ENCODE measurements at regions not wholly inside any gene's neighbourhood (a gene's known extent, or its start where the extent isn't known, plus 50 kb on each side); places are given as distances from the start of the nearest gene placed in this dataset.

DNA sequence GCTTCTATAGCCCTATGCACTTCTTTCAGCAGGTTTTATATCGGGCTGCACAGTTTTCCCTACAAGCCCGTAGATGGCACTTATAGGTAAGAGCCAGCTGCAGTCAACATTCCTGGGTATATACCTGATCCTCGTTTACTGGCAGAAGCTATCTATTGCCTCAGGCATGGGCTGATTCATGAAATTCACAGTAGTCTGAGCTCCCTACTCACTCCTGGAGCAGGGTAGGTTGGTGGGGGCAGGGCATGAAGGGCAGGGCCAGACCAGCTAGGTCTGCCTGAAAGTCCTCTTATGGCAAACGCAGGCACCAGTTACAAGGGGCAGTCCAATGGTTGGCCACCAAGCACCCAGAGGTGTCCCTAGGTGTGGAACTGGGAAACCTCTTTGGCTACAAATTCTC, 345.8 kb downstream of the RPS29 start:
- peaks cover 8% of the 10 kb centered on the region for H3K9me3 ChIP-seq (ENCODE audit: severe bottlenecking)
- no peak overlapping the region for H3K4me3 ChIP-seq (ENCODE audit: low read depth, low read length)
- TF ChIP-seq, protein P1, sequence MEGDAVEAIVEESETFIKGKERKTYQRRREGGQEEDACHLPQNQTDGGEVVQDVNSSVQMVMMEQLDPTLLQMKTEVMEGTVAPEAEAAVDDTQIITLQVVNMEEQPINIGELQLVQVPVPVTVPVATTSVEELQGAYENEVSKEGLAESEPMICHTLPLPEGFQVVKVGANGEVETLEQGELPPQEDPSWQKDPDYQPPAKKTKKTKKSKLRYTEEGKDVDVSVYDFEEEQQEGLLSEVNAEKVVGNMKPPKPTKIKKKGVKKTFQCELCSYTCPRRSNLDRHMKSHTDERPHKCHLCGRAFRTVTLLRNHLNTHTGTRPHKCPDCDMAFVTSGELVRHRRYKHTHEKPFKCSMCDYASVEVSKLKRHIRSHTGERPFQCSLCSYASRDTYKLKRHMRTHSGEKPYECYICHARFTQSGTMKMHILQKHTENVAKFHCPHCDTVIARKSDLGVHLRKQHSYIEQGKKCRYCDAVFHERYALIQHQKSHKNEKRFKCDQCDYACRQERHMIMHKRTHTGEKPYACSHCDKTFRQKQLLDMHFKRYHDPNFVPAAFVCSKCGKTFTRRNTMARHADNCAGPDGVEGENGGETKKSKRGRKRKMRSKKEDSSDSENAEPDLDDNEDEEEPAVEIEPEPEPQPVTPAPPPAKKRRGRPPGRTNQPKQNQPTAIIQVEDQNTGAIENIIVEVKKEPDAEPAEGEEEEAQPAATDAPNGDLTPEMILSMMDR (IDR thresholded peaks at IDR 0.05; ENCODE audit: low read depth, low read length) = no peak
- no peaks in the 10 kb centered on the region for H3K27me3 ChIP-seq (ENCODE audit: insufficient read depth, low read depth, severe bottlenecking)
- DNase-seq = no peak
- H3K27ac ChIP-seq = no peak overlapping the region
- H3K36me3 ChIP-seq = no peaks in the 10 kb centered on the region

DNA sequence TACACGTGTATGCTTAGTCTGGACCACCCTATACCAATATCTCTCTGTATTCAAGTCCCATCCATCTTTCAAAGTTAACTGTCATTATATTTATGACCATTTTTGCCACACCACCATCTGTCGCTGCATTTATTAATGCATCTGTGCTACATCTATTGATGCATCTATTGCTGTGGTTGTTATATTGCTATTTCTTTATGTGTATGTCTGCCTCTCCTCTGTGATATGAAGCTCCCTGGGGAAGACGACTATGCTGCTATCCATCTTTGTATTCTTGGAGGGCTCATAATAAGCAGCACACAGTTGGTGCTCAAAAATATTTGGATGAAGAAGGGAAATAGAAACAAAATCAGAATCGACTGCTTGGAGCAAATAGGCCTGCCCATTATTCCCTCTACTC, 357.6 kb downstream of the RPS29 start:
- Histone ChIP-seq H3K27me3 (ENCODE audit: insufficient read depth, low read depth, severe bottlenecking) (no peaks in the 10 kb centered on the region), H3K4me3 (ENCODE audit: low read depth, low read length) (no peak overlapping the region), H3K36me3 (no peaks in the 10 kb centered on the region), H3K9me3 (ENCODE audit: severe bottlenecking) (no peaks in the 10 kb centered on the region), H3K27ac (no peak overlapping the region)
- no peak for DNase-seq
- TF ChIP-seq, protein P1 (IDR thresholded peaks at IDR 0.05; ENCODE audit: low read depth, low read length) = no peak

DNA sequence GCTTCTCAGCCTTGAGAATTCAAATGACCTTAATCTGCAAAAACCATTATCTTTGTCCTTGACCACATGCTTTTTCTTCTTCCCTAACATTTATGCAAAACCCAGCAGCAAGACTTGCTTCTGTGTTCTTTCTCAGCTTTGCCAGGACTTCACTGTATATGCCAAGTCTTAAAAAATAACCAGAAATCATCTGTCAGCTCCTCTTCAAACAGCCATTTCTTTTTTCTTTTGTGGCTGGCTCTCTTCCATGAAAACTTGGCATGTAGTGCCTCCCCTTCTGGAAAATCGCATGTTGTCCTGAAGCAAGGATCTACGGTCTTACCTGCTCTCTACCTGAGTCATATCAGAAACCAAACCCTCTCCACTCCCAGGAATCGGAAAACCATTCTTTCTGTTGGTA, 364.9 kb downstream of the RPS29 start:
- Histone ChIP-seq H3K4me3 (ENCODE audit: low read depth, low read length) (no peak overlapping the region), H3K27ac (no peak overlapping the region), H3K27me3 (ENCODE audit: insufficient read depth, low read depth, severe bottlenecking) (no peaks in the 10 kb centered on the region), H3K9me3 (ENCODE audit: severe bottlenecking) (no peaks in the 10 kb centered on the region), H3K36me3 (no peaks in the 10 kb centered on the region)
- DNase-seq = no peak
- TF ChIP-seq, protein P1 (IDR thresholded peaks at IDR 0.05; ENCODE audit: low read depth, low read length) = no peak

DNA sequence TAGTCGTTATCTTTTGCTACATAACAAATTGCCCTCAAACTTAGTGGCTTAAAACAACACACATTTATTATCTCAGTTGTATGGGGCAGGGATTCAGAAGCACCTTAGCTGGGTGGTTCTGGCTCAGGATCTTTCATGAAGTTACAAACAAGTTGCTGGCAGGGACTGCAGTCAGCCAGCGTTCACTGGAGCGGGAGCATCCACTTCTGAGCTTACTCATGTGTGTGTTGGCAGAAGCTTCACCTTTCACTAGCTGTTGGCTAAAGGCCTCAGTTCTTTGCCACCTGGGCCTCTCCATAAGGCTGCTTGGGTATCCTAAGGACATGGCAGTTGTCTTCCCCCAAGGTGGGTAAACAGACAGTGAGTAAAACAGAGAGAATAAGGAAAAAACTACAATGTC, 365.7 kb downstream of the RPS29 start:
- Histone ChIP-seq H3K4me3 (ENCODE audit: low read depth, low read length) (no peak overlapping the region), H3K27ac (no peak overlapping the region), H3K36me3 (no peaks in the 10 kb centered on the region), H3K27me3 (ENCODE audit: insufficient read depth, low read depth, severe bottlenecking) (no peaks in the 10 kb centered on the region), H3K9me3 (ENCODE audit: severe bottlenecking) (no peaks in the 10 kb centered on the region)
- TF ChIP-seq, protein P1 (IDR thresholded peaks at IDR 0.05; ENCODE audit: low read depth, low read length) = no peak
- no peak for DNase-seq

DNA sequence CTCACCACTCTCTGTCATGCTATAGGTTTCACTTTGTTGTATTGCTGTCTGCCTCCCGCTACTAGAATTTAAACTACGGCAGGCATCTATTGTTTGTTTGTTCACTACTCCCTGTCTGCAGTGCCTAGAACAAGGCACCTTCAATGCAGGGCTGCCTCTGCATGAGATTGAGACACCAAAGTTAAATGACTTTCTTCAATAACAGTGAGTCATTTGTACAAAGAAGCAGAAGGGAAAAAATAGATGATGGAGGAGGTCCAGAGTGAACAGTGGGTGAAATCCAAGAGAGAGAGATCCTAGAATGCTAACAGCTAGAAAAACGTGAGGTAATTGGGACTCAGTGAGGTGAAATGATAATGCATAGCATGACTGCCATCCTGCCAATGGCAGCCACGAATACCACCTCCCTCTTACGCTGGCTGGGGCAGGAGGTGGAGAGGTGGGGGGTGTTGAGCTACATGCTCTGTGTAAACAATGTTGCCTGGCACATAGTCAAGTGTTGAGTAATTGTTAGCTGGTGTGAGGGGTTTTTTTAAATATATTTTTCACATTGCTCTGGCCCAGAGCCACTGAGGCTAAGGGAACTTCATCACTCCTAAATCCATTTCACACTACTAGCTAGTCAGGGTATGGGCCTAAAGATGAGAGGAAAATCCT, 367.6 kb downstream of the RPS29 start:
- Histone ChIP-seq H3K27me3 (ENCODE audit: insufficient read depth, low read depth, severe bottlenecking) (no peaks in the 10 kb centered on the region), H3K27ac (no peak overlapping the region), H3K36me3 (no peaks in the 10 kb centered on the region), H3K9me3 (ENCODE audit: severe bottlenecking) (no peaks in the 10 kb centered on the region), H3K4me3 (ENCODE audit: low read depth, low read length) (no peak overlapping the region)
- TF ChIP-seq, protein P1 (IDR thresholded peaks at IDR 0.05; ENCODE audit: low read depth, low read length) = no peak
- DNase-seq = no peak

DNA sequence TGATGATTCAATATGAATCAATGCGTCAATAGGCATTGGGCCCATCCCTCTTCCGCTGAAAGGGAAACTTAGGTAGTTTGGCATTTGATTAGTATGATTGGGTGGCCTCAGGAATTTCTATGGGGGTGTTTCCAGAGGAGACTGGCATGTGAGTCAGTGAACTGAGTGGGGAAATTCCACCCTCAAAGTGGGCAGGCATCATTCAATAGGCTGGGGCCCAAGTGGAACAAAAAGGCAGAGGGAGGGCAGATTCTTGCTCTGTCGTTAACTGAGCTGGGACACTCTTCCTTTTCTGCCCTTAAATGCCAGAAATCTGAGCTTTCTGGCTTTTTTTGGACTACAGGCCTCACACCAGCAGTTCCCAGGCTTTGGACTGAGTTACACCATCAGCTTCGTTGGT, 373.5 kb downstream of the RPS29 start:
- TF ChIP-seq, protein P1 (IDR thresholded peaks at IDR 0.05; ENCODE audit: low read depth, low read length) = no peak
- Histone ChIP-seq H3K9me3 (ENCODE audit: severe bottlenecking) (no peaks in the 10 kb centered on the region), H3K27ac (no peak overlapping the region), H3K36me3 (no peaks in the 10 kb centered on the region), H3K4me3 (ENCODE audit: low read depth, low read length) (no peak overlapping the region), H3K27me3 (ENCODE audit: insufficient read depth, low read depth, severe bottlenecking) (no peaks in the 10 kb centered on the region)
- no peak for DNase-seq
